HepG2 (cell line): ENCODE measurements at regions not wholly inside any gene's neighbourhood (a gene's known extent, or its start where the extent isn't known, plus 50 kb on each side); places are given as distances from the start of the nearest gene placed in this dataset.

Experiments
- ARNT ChIP-seq: fragments of 450-650 bp; IDR thresholded peaks from 2 replicates; pipeline ENCODE4 v1.6.1; 2017
- MAX ChIP-seq: IDR thresholded peaks from 2 replicates; pipeline ENCODE4 v1.6.1; 2012; ENCODE audit warnings: inconsistent platforms
- STAT6 ChIP-seq: sonication (generic); formaldehyde crosslinking; IDR thresholded peaks from 2 replicates; pipeline ENCODE4 v1.4.0; 2020; ENCODE audit warnings: missing genetic modification reagents, mild to moderate bottlenecking, borderline replicate concordance
- TBL1XR1 ChIP-seq: fragments of 150-350 bp; IDR thresholded peaks from 2 replicates; pipeline ENCODE4 v1.6.1; 2014; ENCODE audit warnings: borderline replicate concordance, low read length; ENCODE audit not compliant: partially characterized antibody
- TF ChIP-seq, protein P1 (sequence below): IDR thresholded peaks from 2 replicates; pipeline ENCODE4 v1.6.1; 2016
- TF ChIP-seq, protein P2 (sequence below): sonication (generic); formaldehyde crosslinking; IDR thresholded peaks from 2 replicates; pipeline ENCODE4 v1.5.0; 2020; ENCODE audit warnings: mild to moderate bottlenecking, missing genetic modification reagents, moderate library complexity

GRCh38 chr18:44411262-44411905 is 269.3 kb upstream of the SETBP1 start:
- TF ChIP-seq, protein P1, sequence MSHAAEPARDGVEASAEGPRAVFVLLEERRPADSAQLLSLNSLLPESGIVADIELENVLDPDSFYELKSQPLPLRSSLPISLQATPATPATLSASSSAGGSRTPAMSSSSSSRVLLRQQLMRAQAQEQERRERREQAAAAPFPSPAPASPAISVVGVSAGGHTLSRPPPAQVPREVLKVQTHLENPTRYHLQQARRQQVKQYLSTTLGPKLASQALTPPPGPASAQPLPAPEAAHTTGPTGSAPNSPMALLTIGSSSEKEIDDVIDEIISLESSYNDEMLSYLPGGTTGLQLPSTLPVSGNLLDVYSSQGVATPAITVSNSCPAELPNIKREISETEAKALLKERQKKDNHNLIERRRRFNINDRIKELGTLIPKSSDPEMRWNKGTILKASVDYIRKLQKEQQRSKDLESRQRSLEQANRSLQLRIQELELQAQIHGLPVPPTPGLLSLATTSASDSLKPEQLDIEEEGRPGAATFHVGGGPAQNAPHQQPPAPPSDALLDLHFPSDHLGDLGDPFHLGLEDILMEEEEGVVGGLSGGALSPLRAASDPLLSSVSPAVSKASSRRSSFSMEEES (CRISPR knock-in tag): no peak
- TF ChIP-seq ARNT (no peak), MAX (no peak), STAT6 (CRISPR knock-in tag) (no peak), TBL1XR1 (no peak)
- TF ChIP-seq, protein P2, sequence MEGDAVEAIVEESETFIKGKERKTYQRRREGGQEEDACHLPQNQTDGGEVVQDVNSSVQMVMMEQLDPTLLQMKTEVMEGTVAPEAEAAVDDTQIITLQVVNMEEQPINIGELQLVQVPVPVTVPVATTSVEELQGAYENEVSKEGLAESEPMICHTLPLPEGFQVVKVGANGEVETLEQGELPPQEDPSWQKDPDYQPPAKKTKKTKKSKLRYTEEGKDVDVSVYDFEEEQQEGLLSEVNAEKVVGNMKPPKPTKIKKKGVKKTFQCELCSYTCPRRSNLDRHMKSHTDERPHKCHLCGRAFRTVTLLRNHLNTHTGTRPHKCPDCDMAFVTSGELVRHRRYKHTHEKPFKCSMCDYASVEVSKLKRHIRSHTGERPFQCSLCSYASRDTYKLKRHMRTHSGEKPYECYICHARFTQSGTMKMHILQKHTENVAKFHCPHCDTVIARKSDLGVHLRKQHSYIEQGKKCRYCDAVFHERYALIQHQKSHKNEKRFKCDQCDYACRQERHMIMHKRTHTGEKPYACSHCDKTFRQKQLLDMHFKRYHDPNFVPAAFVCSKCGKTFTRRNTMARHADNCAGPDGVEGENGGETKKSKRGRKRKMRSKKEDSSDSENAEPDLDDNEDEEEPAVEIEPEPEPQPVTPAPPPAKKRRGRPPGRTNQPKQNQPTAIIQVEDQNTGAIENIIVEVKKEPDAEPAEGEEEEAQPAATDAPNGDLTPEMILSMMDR (CRISPR knock-in tag): no peak
